H9 (cell line): ENCODE measurements at regions not wholly inside any gene's neighbourhood (a gene's known extent, or its start where the extent isn't known, plus 50 kb on each side); places are given as distances from the start of the nearest gene placed in this dataset.
A peak's percentile ranks its signal among the peaks of the same experiment; 100 is the strongest.

Experiments
- DNase-seq: peaks from one replicate; pipeline ENCODE4 v3.0.0-alpha.2; 2017
- H2AFZ ChIP-seq: one replicate; pipeline ENCODE4 v1.6.1; 2013; ENCODE audit warnings: mild to moderate bottlenecking, low read length, control low read depth, moderate library complexity
- H2AK5ac ChIP-seq: 2 replicates; pipeline ENCODE4 v1.6.1; 2013; ENCODE audit warnings: low read length, control low read depth, mixed read lengths; ENCODE audit not compliant: insufficient read length
- H2BK120ac ChIP-seq: one replicate; pipeline ENCODE4 v1.6.1; 2013; ENCODE audit warnings: low read depth, mild to moderate bottlenecking, low read length, control low read depth, inconsistent platforms; ENCODE audit not compliant: poor library complexity, severe bottlenecking
- H2BK12ac ChIP-seq: 2 replicates; pipeline ENCODE4 v1.6.1; 2013; ENCODE audit warnings: low read length, control low read depth, mixed read lengths, low read depth; ENCODE audit not compliant: insufficient read length
- H2BK15ac ChIP-seq: 2 replicates; pipeline ENCODE4 v1.6.1; 2013; ENCODE audit warnings: low read depth, low read length, control low read depth
- H2BK20ac ChIP-seq: one replicate; pipeline ENCODE4 v1.6.1; 2013; ENCODE audit warnings: low read depth, mild to moderate bottlenecking, low read length, control low read depth, inconsistent platforms; ENCODE audit not compliant: poor library complexity, severe bottlenecking
- H2BK5ac ChIP-seq: 2 replicates; pipeline ENCODE4 v1.6.1; 2013; ENCODE audit warnings: low read length, control low read depth, mixed read lengths; ENCODE audit not compliant: insufficient read length
- H3K14ac ChIP-seq: 2 replicates; pipeline ENCODE4 v1.6.1; 2013; ENCODE audit warnings: low read length, control low read depth; ENCODE audit not compliant: insufficient read depth
- H3K18ac ChIP-seq: 2 replicates; pipeline ENCODE4 v1.6.1; 2013; ENCODE audit warnings: low read depth, mild to moderate bottlenecking, mixed read lengths, low read length, control low read depth; ENCODE audit not compliant: insufficient read length
- H3K23ac ChIP-seq: 2 replicates; pipeline ENCODE4 v1.6.1; 2013; ENCODE audit warnings: low read length, control low read depth, mixed read lengths, low read depth; ENCODE audit not compliant: insufficient read length
- H3K23me2 ChIP-seq: 2 replicates; pipeline ENCODE4 v1.6.1; 2013; ENCODE audit warnings: low read depth, mild to moderate bottlenecking, mixed read lengths, low read length, control low read depth; ENCODE audit not compliant: insufficient read length, poor library complexity, severe bottlenecking
- H3K27ac ChIP-seq: 2 replicates; pipeline ENCODE4 v1.5.1; 2013; ENCODE audit warnings: low read length, control low read depth, mixed read lengths, low read depth; ENCODE audit not compliant: insufficient read length
- H3K27me3 ChIP-seq: 2 replicates; pipeline ENCODE4 v1.6.1; 2013; ENCODE audit warnings: low read length, control low read depth, inconsistent platforms; ENCODE audit not compliant: insufficient read depth
- H3K4ac ChIP-seq: 2 replicates; pipeline ENCODE4 v1.6.1; 2013; ENCODE audit warnings: low read depth, mild to moderate bottlenecking, control low read depth, inconsistent platforms, low read length, moderate library complexity
- H3K4me1 ChIP-seq: 2 replicates; pipeline ENCODE4 v1.6.1; 2013; ENCODE audit warnings: low read length, control low read depth, inconsistent platforms; ENCODE audit not compliant: insufficient read depth
- H3K4me2 ChIP-seq: 2 replicates; pipeline ENCODE4 v1.6.1; 2013; ENCODE audit warnings: low read length, control low read depth, mixed read lengths; ENCODE audit not compliant: insufficient read length, insufficient read depth
- H3K56ac ChIP-seq: 2 replicates; pipeline ENCODE4 v1.6.1; 2013; ENCODE audit warnings: low read depth, mild to moderate bottlenecking, mixed read lengths, low read length, control low read depth; ENCODE audit not compliant: insufficient read length
- H3K79me1 ChIP-seq: 2 replicates; pipeline ENCODE4 v1.6.1; 2013; ENCODE audit warnings: low read depth, mild to moderate bottlenecking, moderate library complexity, low read length, control low read depth, inconsistent platforms; ENCODE audit not compliant: insufficient read depth, poor library complexity, severe bottlenecking
- H3K79me2 ChIP-seq: 2 replicates; pipeline ENCODE4 v1.6.1; 2013; ENCODE audit warnings: low read length, control low read depth, inconsistent platforms; ENCODE audit not compliant: insufficient read depth
- H3K9ac ChIP-seq: 2 replicates; pipeline ENCODE4 v1.6.1; 2013; ENCODE audit warnings: low read length, control low read depth, mixed read lengths; ENCODE audit not compliant: insufficient read length; ENCODE audit errors: extremely low read depth
- H3K9me3 ChIP-seq: one replicate; pipeline ENCODE4 v1.6.1; 2013; ENCODE audit warnings: low read depth, low read length, inconsistent platforms; ENCODE audit not compliant: control insufficient read depth
- H3T11ph ChIP-seq: one replicate; pipeline ENCODE4 v1.6.1; 2013; ENCODE audit warnings: mild to moderate bottlenecking, low read length, control low read depth, inconsistent platforms
- H4K20me1 ChIP-seq: one replicate; pipeline ENCODE4 v1.6.1; 2013; ENCODE audit not compliant: control insufficient read depth, insufficient read length, insufficient read depth
- H4K5ac ChIP-seq: 2 replicates; pipeline ENCODE4 v1.6.1; 2013; ENCODE audit warnings: low read depth, mild to moderate bottlenecking, mixed read lengths, low read length, control low read depth; ENCODE audit not compliant: insufficient read length
- H4K8ac ChIP-seq: replicated peaks from 2 replicates; pipeline ENCODE4 v1.6.1; 2013; ENCODE audit warnings: low read length, control low read depth, mixed read lengths, low read depth; ENCODE audit not compliant: insufficient read length
- H4K91ac ChIP-seq: 2 replicates; pipeline ENCODE4 v1.6.1; 2013; ENCODE audit warnings: low read depth, mild to moderate bottlenecking, moderate library complexity, mixed read lengths, low read length, control low read depth; ENCODE audit not compliant: insufficient read length
- H3K27ac Mint-ChIP-seq, 3 experiments: 2 replicates in 2 of 3; 3 replicates in 1 of 3; pipeline ENCODE4 v1.8.0; 2020 to 2021; ENCODE audit warnings: mixed read lengths in 3 of 3, mild to moderate bottlenecking in 1 of 3, moderate library complexity in 1 of 3
- H3K27me3 Mint-ChIP-seq: 2 replicates; pipeline ENCODE4 v1.8.0; 2021; ENCODE audit warnings: low read depth, mild to moderate bottlenecking, moderate library complexity, mixed read lengths
- H3K36me3 Mint-ChIP-seq, 3 experiments: 2 replicates in 2 of 3; 3 replicates in 1 of 3; pipeline ENCODE4 v1.8.0; 2020 to 2021; ENCODE audit warnings: low read depth in 3 of 3, mixed read lengths in 3 of 3; ENCODE audit not compliant: insufficient read depth in 1 of 3
- H3K4me1 Mint-ChIP-seq, 2 experiments: 2 replicates each; pipeline ENCODE4 v1.8.0; 2020; ENCODE audit warnings: mixed read lengths in 2 of 2
- H3K4me3 Mint-ChIP-seq, 2 experiments: 2 replicates in 1 of 2; 3 replicates in 1 of 2; pipeline ENCODE4 v1.8.0; 2020 to 2021; ENCODE audit warnings: mild to moderate bottlenecking in 2 of 2, mixed read lengths in 2 of 2, moderate library complexity in 1 of 2
- H3K9me3 Mint-ChIP-seq, 2 experiments: 2 replicates in 1 of 2; 3 replicates in 1 of 2; pipeline ENCODE4 v1.8.0; 2020; ENCODE audit warnings: mild to moderate bottlenecking in 2 of 2, mixed read lengths in 2 of 2, moderate library complexity in 1 of 2
- WGBS: extraction: QIAGEN DNeasy Blood & Tissue Kit; methylation state at CpG from one replicate; pipeline ENCODE4 v1.1.7; 2013; ENCODE audit warnings: missing lambda C conversion rate, low lambda C conversion rate, mixed read lengths; ENCODE audit not compliant: insufficient read length; ENCODE audit errors: extremely low coverage; 5-methylcytosine and 5-hydroxymethylcytosine counted together
- TF ChIP-seq, protein P1 (sequence below): fragments of 200-600 bp; sonication (generic); conservative IDR thresholded peaks from 3 replicates; pipeline ENCODE4 v1.8.0; 2021; ENCODE audit warnings: antibody characterized with exemption, mild to moderate bottlenecking

GRCh38 chr9:74277532-74277931 lies 219.6 kb upstream of the RORB start:
- H2BK15ac ChIP-seq: no peak overlapping the region
- TF ChIP-seq, protein P1, sequence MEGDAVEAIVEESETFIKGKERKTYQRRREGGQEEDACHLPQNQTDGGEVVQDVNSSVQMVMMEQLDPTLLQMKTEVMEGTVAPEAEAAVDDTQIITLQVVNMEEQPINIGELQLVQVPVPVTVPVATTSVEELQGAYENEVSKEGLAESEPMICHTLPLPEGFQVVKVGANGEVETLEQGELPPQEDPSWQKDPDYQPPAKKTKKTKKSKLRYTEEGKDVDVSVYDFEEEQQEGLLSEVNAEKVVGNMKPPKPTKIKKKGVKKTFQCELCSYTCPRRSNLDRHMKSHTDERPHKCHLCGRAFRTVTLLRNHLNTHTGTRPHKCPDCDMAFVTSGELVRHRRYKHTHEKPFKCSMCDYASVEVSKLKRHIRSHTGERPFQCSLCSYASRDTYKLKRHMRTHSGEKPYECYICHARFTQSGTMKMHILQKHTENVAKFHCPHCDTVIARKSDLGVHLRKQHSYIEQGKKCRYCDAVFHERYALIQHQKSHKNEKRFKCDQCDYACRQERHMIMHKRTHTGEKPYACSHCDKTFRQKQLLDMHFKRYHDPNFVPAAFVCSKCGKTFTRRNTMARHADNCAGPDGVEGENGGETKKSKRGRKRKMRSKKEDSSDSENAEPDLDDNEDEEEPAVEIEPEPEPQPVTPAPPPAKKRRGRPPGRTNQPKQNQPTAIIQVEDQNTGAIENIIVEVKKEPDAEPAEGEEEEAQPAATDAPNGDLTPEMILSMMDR: no peak
- H2BK120ac ChIP-seq: no peak overlapping the region
- no peak overlapping the region for H2BK12ac ChIP-seq
- Mint-ChIP-seq H3K27ac (0 out of 7 replicates have a peak overlapping the region, but pooled peaks of 1 of the 3 experiments have one; percentile 44), H3K36me3 (peaks cover 0 to 7% (median 2%) of the 10 kb centered on the region in 3 experiments; a peak in 1 of 7 replicates), H3K4me3 (no peak overlapping the region), H3K27me3 (no peaks in the 10 kb centered on the region), H3K9me3 (peaks cover 0 to 11% of the 10 kb centered on the region in 2 experiments; a peak in 1 of 5 replicates), H3K4me1 (no peaks in the 10 kb centered on the region)
- H3K27me3 ChIP-seq: no peaks in the 10 kb centered on the region
- H3K14ac ChIP-seq: no peak overlapping the region
- no peak overlapping the region for H3K9ac ChIP-seq
- H3K23me2 ChIP-seq: no peaks in the 10 kb centered on the region
- H4K5ac ChIP-seq: no peak overlapping the region
- no peak overlapping the region for H2BK20ac ChIP-seq
- H2AK5ac ChIP-seq: no peak overlapping the region
- H3K18ac ChIP-seq: no peak overlapping the region
- no peak overlapping the region for H3K27ac ChIP-seq
- H3K56ac ChIP-seq: no peak overlapping the region
- no peak overlapping the region for H3T11ph ChIP-seq
- H3K79me1 ChIP-seq: no peaks in the 10 kb centered on the region
- H3K79me2 ChIP-seq: no peaks in the 10 kb centered on the region
- no peak overlapping the region for H2AFZ ChIP-seq
- no peak overlapping the region for H3K4me2 ChIP-seq
- no peak for DNase-seq
- no peak overlapping the region for H3K4ac ChIP-seq
- H2BK5ac ChIP-seq: no peak overlapping the region
- no peak overlapping the region for H4K91ac ChIP-seq
- H3K9me3 ChIP-seq: no peaks in the 10 kb centered on the region
- no peak overlapping the region for H4K8ac ChIP-seq
- no peak overlapping the region for H3K23ac ChIP-seq
- no peaks in the 10 kb centered on the region for H4K20me1 ChIP-seq
- no peaks in the 10 kb centered on the region for H3K4me1 ChIP-seq
- WGBS: no CpG with 5 or more reads among the region's 3 CpGs
